OCI-LY1 (cell line): ENCODE measurements at regions not wholly inside any gene's neighbourhood (a gene's known extent, or its start where the extent isn't known, plus 50 kb on each side); places are given as distances from the start of the nearest gene placed in this dataset.

Experiments used
- H2AFZ ChIP-seq: fragments of 200-600 bp; sonication (generic), shearing (Covaris generic); 2 replicates; pipeline ENCODE4 v1.6.0; 2014; ENCODE audit warnings: antibody characterized with exemption, mild to moderate bottlenecking, low read length
- H3F3A ChIP-seq: fragments of 200-600 bp; sonication (generic), shearing (Covaris generic); 2 replicates; pipeline ENCODE4 v1.6.0; 2014; ENCODE audit warnings: mild to moderate bottlenecking, antibody characterized with exemption, low read length, moderate library complexity; ENCODE audit not compliant: insufficient read depth
- H3K27ac ChIP-seq: fragments of 200-600 bp; sonication (generic); 2 replicates; pipeline ENCODE4 v1.5.1; 2014; ENCODE audit warnings: low read length, mixed run types, mild to moderate bottlenecking, low read depth; ENCODE audit not compliant: poor library complexity, severe bottlenecking
- H3K27me3 ChIP-seq: fragments of 200-600 bp; sonication (generic); 2 replicates; pipeline ENCODE4 v1.6.0; 2014; ENCODE audit warnings: antibody characterized with exemption, mild to moderate bottlenecking, low read length, moderate library complexity; ENCODE audit not compliant: insufficient read depth
- H3K36me3 ChIP-seq: fragments of 200-600 bp; sonication (generic); 2 replicates; pipeline ENCODE4 v1.6.1; 2014; ENCODE audit warnings: mild to moderate bottlenecking, antibody characterized with exemption, low read length, moderate library complexity, mixed read lengths; ENCODE audit not compliant: insufficient read depth
- H3K4me1 ChIP-seq: fragments of 200-600 bp; sonication (generic); 2 replicates; pipeline ENCODE4 v1.5.1; 2014; ENCODE audit warnings: mild to moderate bottlenecking, low read length, moderate library complexity; ENCODE audit not compliant: insufficient read depth, severe bottlenecking
- H3K4me2 ChIP-seq: fragments of 200-600 bp; sonication (generic), shearing (Covaris generic); 2 replicates; pipeline ENCODE4 v1.6.1; 2014; ENCODE audit warnings: low read length
- H3K4me3 ChIP-seq: fragments of 200-600 bp; sonication (generic); 2 replicates; pipeline ENCODE4 v1.5.1; 2014; ENCODE audit warnings: low read length, low read depth, mild to moderate bottlenecking, mixed read lengths; ENCODE audit not compliant: poor library complexity, severe bottlenecking
- H3K79me2 ChIP-seq: fragments of 200-600 bp; shearing (Covaris generic); 2 replicates; pipeline ENCODE4 v1.6.1; 2016; ENCODE audit warnings: mixed run types, low read length, mixed read lengths; ENCODE audit not compliant: insufficient read depth
- H3K9ac ChIP-seq: fragments of 200-600 bp; sonication (generic), shearing (Covaris generic); 2 replicates; pipeline ENCODE4 v1.6.1; 2014; ENCODE audit warnings: mild to moderate bottlenecking, low read length, mixed read lengths
- H3K9me2 ChIP-seq: fragments of 200-600 bp; sonication (generic), shearing (Covaris generic); 2 replicates; pipeline ENCODE4 v1.6.1; 2014; ENCODE audit warnings: low read depth, mild to moderate bottlenecking, low read length, mixed read lengths
- H3K9me3 ChIP-seq: fragments of 200-600 bp; shearing (Covaris generic); 2 replicates; pipeline ENCODE4 v1.6.1; 2014; ENCODE audit warnings: low read length, mixed read lengths
- H4K20me1 ChIP-seq: fragments of 200-600 bp; sonication (generic), shearing (Covaris generic); 2 replicates; pipeline ENCODE4 v1.6.0; 2016; ENCODE audit warnings: mild to moderate bottlenecking, low read length; ENCODE audit not compliant: insufficient read depth
- CTCF ChIP-seq: fragments of 200-600 bp; sonication (generic), shearing (Covaris generic); IDR thresholded peaks from 2 replicates; pipeline ENCODE4 v1.5.1; 2017; ENCODE audit warnings: mild to moderate bottlenecking, antibody characterized with exemption, low read length, moderate library complexity, mixed read lengths
- EZH2 ChIP-seq: fragments of 200-600 bp; sonication (generic), shearing (Covaris generic); IDR thresholded peaks from 2 replicates; pipeline ENCODE4 v1.8.0; 2017; ENCODE audit warnings: borderline replicate concordance, mixed run types, mild to moderate bottlenecking, antibody characterized with exemption, low read length, moderate library complexity, mixed read lengths

GRCh38 chr5:15020736-15021135 is 149.2 kb upstream of the ANKH start:
- TF ChIP-seq CTCF (no peak), EZH2 (no peak)
- H2AFZ ChIP-seq, result no peak overlapping the region
- no peaks in the 10 kb centered on the region for H3K27me3 ChIP-seq
- H3K9ac ChIP-seq, result no peak overlapping the region
- no peaks in the 10 kb centered on the region for H3K9me2 ChIP-seq
- H3K9me3 ChIP-seq, result no peaks in the 10 kb centered on the region
- no peak overlapping the region for H3K4me2 ChIP-seq
- no peaks in the 10 kb centered on the region for H3K79me2 ChIP-seq
- H3K36me3 ChIP-seq, result no peaks in the 10 kb centered on the region
- no peaks in the 10 kb centered on the region for H3K4me1 ChIP-seq
- no peak overlapping the region for H3K4me3 ChIP-seq
- H4K20me1 ChIP-seq, result no peaks in the 10 kb centered on the region
- no peaks in the 10 kb centered on the region for H3F3A ChIP-seq
- no peak overlapping the region for H3K27ac ChIP-seq

GRCh38 chr5:15014809-15015208 is 143.2 kb upstream of the ANKH start:
- Histone ChIP-seq H3K9ac (no peak overlapping the region), H3K4me3 (no peak overlapping the region)

GRCh38 chr5:15013654-15014463 is 142.3 kb upstream of the ANKH start:
- Histone ChIP-seq H3K4me1 (no peaks in the 10 kb centered on the region), H3K27ac (no peak overlapping the region), H3F3A (no peaks in the 10 kb centered on the region), H3K9me3 (no peaks in the 10 kb centered on the region), H3K4me3 (no peak overlapping the region), H4K20me1 (no peaks in the 10 kb centered on the region), H3K79me2 (no peaks in the 10 kb centered on the region), H3K9ac (no peak overlapping the region), H3K4me2 (no peak overlapping the region), H2AFZ (no peak overlapping the region), H3K36me3 (no peaks in the 10 kb centered on the region), H3K27me3 (no peaks in the 10 kb centered on the region), H3K9me2 (no peaks in the 10 kb centered on the region)
- peak; percentile 72 for TF ChIP-seq CTCF
- no peak for TF ChIP-seq EZH2

More at GRCh38 chr5:15014809-15015208, 143.2 kb upstream of the ANKH start:
- Histone ChIP-seq H2AFZ (no peak overlapping the region), H3F3A (no peaks in the 10 kb centered on the region), H3K36me3 (no peaks in the 10 kb centered on the region), H3K27ac (no peak overlapping the region), H3K9me3 (no peaks in the 10 kb centered on the region), H3K4me2 (no peak overlapping the region), H3K79me2 (no peaks in the 10 kb centered on the region), H4K20me1 (no peaks in the 10 kb centered on the region), H3K4me1 (no peaks in the 10 kb centered on the region), H3K9me2 (no peaks in the 10 kb centered on the region), H3K27me3 (no peaks in the 10 kb centered on the region)
- no peak for TF ChIP-seq CTCF
- no peak for TF ChIP-seq EZH2
